ENCODE measurements at regions not wholly inside any gene's neighbourhood (a gene's known extent, or its start where the extent isn't known, plus 50 kb on each side); places are given as distances from the start of the nearest gene placed in this dataset.

- TF ChIP-seq, protein P1, sequence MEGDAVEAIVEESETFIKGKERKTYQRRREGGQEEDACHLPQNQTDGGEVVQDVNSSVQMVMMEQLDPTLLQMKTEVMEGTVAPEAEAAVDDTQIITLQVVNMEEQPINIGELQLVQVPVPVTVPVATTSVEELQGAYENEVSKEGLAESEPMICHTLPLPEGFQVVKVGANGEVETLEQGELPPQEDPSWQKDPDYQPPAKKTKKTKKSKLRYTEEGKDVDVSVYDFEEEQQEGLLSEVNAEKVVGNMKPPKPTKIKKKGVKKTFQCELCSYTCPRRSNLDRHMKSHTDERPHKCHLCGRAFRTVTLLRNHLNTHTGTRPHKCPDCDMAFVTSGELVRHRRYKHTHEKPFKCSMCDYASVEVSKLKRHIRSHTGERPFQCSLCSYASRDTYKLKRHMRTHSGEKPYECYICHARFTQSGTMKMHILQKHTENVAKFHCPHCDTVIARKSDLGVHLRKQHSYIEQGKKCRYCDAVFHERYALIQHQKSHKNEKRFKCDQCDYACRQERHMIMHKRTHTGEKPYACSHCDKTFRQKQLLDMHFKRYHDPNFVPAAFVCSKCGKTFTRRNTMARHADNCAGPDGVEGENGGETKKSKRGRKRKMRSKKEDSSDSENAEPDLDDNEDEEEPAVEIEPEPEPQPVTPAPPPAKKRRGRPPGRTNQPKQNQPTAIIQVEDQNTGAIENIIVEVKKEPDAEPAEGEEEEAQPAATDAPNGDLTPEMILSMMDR (IDR thresholded peaks at IDR 0.05), result no peak
- no peak for TF ChIP-seq POLR2A (IDR thresholded peaks at IDR 0.05)
Observed at GRCh38 chr5:100131161-100131560, 404.0 kb upstream of the FAM174A start.
